ENCODE measurements at regions not wholly inside any gene's neighbourhood (a gene's known extent, or its start where the extent isn't known, plus 50 kb on each side); places are given as distances from the start of the nearest gene placed in this dataset.

DNA sequence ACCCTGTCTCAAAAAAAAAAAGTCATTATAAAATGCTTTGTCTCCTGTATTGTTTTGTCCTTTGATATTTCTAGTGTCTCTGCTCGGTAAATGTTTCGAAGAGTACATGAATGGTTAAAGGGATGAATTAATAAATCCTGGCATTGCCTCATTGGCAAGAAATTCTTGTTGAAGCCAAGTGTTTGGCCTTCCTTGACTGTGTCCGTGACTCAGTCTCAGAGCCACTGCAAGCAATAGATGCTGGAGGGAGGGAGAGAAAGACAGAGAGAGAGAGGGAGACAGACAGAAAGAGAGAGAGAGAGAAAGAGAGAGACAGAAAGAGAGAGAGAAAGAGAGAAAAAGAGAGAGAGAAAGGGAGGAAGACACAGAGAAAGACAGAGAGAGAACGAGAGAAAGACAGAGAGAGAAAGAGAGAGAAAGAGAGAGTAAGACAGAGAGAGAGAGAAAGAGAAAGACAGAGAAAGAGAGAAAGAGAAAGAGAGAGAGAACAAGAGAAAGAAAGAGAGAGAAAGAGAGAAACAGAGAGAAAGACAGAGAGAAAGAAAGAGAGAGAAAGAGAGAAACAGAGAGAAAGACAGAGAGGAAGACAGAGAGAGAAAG is 72.5 kb upstream of the RXRA start:
- peaks cover 0 to 7% of the 10 kb centered on the region in 2 experiments for H3K9me3 ChIP-seq (ENCODE audit: control insufficient read depth in 1 of 2, insufficient read depth in 1 of 2, low read length in 2 of 2)
- Mint-ChIP-seq H3K9me3 (no peaks in the 10 kb centered on the region), H3K4me3 (no peak overlapping the region), H3K36me3 (ENCODE audit: low read depth) (no peaks in the 10 kb centered on the region), H3K4me1 (ENCODE audit: low read depth) (no peaks in the 10 kb centered on the region), H3K27me3 (no peaks in the 10 kb centered on the region), H3K27ac (no peak overlapping the region)
- no peak overlapping the region for H3K27ac ChIP-seq (ENCODE audit: low read depth in 1 of 2, low read length in 2 of 2)
- no peaks in the 10 kb centered on the region for H3K4me1 ChIP-seq (ENCODE audit: insufficient read depth, low read length)
- CTCF ChIA-PET = no interaction called here
- POLR2A ChIA-PET = no interaction called here
- H3K4me3 ChIP-seq (ENCODE audit: low read length) = no peak overlapping the region
- ATAC-seq (ENCODE audit: poor library complexity) (no peak), DNase-seq (no peak)
- intact Hi-C loops (cut with DNase I, micrococcal nuclease) = no loop called here
- TF ChIP-seq, protein P1, sequence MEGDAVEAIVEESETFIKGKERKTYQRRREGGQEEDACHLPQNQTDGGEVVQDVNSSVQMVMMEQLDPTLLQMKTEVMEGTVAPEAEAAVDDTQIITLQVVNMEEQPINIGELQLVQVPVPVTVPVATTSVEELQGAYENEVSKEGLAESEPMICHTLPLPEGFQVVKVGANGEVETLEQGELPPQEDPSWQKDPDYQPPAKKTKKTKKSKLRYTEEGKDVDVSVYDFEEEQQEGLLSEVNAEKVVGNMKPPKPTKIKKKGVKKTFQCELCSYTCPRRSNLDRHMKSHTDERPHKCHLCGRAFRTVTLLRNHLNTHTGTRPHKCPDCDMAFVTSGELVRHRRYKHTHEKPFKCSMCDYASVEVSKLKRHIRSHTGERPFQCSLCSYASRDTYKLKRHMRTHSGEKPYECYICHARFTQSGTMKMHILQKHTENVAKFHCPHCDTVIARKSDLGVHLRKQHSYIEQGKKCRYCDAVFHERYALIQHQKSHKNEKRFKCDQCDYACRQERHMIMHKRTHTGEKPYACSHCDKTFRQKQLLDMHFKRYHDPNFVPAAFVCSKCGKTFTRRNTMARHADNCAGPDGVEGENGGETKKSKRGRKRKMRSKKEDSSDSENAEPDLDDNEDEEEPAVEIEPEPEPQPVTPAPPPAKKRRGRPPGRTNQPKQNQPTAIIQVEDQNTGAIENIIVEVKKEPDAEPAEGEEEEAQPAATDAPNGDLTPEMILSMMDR (IDR thresholded peaks at IDR 0.05) = no peak
- no peaks in the 10 kb centered on the region for H3K36me3 ChIP-seq (ENCODE audit: insufficient read depth, low read length)
- no peaks in the 10 kb centered on the region for H3K27me3 ChIP-seq (ENCODE audit: control insufficient read depth in 1 of 2, insufficient read depth in 2 of 2, low read length in 2 of 2)

DNA sequence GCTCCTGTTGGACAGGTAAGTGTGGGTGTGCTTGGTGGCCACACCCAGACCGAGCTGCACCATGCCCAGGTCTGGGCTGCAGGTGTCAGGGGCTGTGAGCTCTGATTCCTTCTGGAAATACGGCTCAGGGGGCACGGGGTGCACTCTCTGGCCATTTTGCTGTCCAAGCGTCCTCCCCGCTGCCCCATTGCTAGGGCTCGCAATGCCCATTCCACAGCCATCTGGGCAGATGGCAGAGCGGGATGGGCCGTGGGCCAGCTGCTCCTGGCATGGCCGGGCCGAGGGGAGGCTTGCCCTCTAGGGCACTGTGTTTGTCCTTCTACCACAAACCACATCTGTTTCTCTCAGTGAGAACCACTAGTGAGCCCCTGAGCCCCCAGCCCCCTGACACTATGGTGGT is 67.9 kb upstream of the RXRA start:
- H3K27me3 ChIP-seq (ENCODE audit: control insufficient read depth in 1 of 2, insufficient read depth in 2 of 2, low read length in 2 of 2) = peaks cover 0 to under 1% of the 10 kb centered on the region in 2 experiments
- DNase-seq (no peak), ATAC-seq (ENCODE audit: poor library complexity) (no peak)
- H3K36me3 ChIP-seq (ENCODE audit: insufficient read depth, low read length) = no peaks in the 10 kb centered on the region
- intact Hi-C loops (cut with DNase I, micrococcal nuclease) = no loop called here
- H3K27ac Mint-ChIP-seq = no peak overlapping the region
- H3K9me3 Mint-ChIP-seq = no peaks in the 10 kb centered on the region
- no peaks in the 10 kb centered on the region for H3K4me1 Mint-ChIP-seq (ENCODE audit: low read depth)
- POLR2A ChIA-PET = no interaction called here
- TF ChIP-seq, protein P1 (IDR thresholded peaks at IDR 0.05) = no peak
- H3K4me3 Mint-ChIP-seq = no peak overlapping the region
- H3K27ac ChIP-seq (ENCODE audit: low read depth in 1 of 2, low read length in 2 of 2) = no peak overlapping the region
- H3K36me3 Mint-ChIP-seq (ENCODE audit: low read depth) = no peaks in the 10 kb centered on the region
- H3K4me3 ChIP-seq (ENCODE audit: low read length) = no peak overlapping the region
- no peaks in the 10 kb centered on the region for H3K4me1 ChIP-seq (ENCODE audit: insufficient read depth, low read length)
- no peaks in the 10 kb centered on the region for H3K9me3 ChIP-seq (ENCODE audit: control insufficient read depth in 1 of 2, insufficient read depth in 1 of 2, low read length in 2 of 2)
- CTCF ChIA-PET = no interaction called here
- H3K27me3 Mint-ChIP-seq = no peaks in the 10 kb centered on the region

DNA sequence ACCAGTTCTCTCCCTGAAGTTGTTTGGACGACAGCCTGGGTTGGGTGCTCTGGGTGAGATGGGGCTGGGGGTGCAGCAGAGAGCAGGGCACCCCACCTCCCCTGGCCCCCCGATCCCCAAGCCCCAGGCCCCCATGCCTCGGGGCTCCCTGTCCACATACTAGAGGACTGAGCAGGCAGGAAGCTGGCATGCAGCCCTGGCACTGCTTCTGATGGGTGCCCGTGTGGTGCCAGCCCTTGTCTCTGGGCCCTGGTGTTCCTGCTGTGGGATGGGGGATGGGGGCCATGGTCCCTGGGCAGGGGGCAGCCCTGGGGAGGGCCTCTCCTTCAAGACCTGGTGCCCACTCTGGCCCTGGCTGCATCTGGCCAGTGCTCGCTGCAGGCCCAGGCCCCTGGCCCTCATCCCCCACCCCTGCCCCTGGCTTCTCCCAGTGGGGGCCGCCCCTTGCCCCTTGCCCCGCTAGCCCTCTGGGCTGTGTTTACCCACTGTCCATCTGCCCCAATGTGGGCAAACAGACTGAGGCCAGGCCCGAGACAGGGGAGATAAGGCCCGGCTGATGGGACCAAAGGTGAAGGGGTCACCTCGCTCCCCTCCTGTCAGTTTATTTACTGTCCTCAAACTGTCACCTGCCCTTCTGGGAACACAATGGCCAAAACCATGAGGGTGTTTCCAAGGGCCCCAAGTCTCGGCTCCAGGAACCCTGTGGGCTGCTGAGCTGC is 67.3 kb upstream of the RXRA start:
- Mint-ChIP-seq H3K4me3 (no peak overlapping the region), H3K9me3 (no peaks in the 10 kb centered on the region), H3K27ac (no peak overlapping the region), H3K27me3 (peaks cover 4% of the 10 kb centered on the region), H3K4me1 (ENCODE audit: low read depth) (no peaks in the 10 kb centered on the region), H3K36me3 (ENCODE audit: low read depth) (no peaks in the 10 kb centered on the region)
- DNase-seq (no peak), ATAC-seq (ENCODE audit: poor library complexity) (no peak)
- H3K36me3 ChIP-seq (ENCODE audit: insufficient read depth, low read length) = no peaks in the 10 kb centered on the region
- H3K27ac ChIP-seq (ENCODE audit: low read depth in 1 of 2, low read length in 2 of 2) = no peak overlapping the region
- CTCF ChIA-PET = no interaction called here
- peaks cover 0 to 6% of the 10 kb centered on the region in 2 experiments for H3K27me3 ChIP-seq (ENCODE audit: control insufficient read depth in 1 of 2, insufficient read depth in 2 of 2, low read length in 2 of 2)
- TF ChIP-seq, protein P1 (IDR thresholded peaks at IDR 0.05) = no peak
- POLR2A ChIA-PET = no interaction called here
- H3K4me1 ChIP-seq (ENCODE audit: insufficient read depth, low read length) = no peaks in the 10 kb centered on the region
- no peak overlapping the region for H3K4me3 ChIP-seq (ENCODE audit: low read length)
- no peaks in the 10 kb centered on the region for H3K9me3 ChIP-seq (ENCODE audit: control insufficient read depth in 1 of 2, insufficient read depth in 1 of 2, low read length in 2 of 2)
- intact Hi-C loops (cut with DNase I, micrococcal nuclease) = no loop called here

Data from CD4-positive, alpha-beta T cell (primary cell).